HepG2 (cell line): ENCODE measurements at regions not wholly inside any gene's neighbourhood (a gene's known extent, or its start where the extent isn't known, plus 50 kb on each side); places are given as distances from the start of the nearest gene placed in this dataset.

Source experiments
- ATAC-seq: fragments of 200-7000 bp; cut with Tn5 transposase; 3 replicates; pipeline ENCODE4 v1.9.1; 2020; ENCODE audit warnings: mild to moderate bottlenecking, moderate library complexity
- BruUV-seq: library from RNA; stranded (reverse); fragments of 400-500 nt; replicated peaks from 2 replicates; lab custom pipeline; 2021; lab: Mats Ljungman, UMichigan
- CTCF ChIA-PET: fragments of 300-600 bp; formaldehyde crosslinking; extraction: SDS; loops from one replicate; lab custom pipeline; 2021; ENCODE audit warnings: low total read pairs, inconsistent platforms, low intra/inter-chr PET ratio; lab: Yijun Ruan, JAX
- POLR2A ChIA-PET: fragments of 350-600 bp; sonication (Branson Sonifier 250); formaldehyde crosslinking; loops from one replicate; lab custom pipeline; 2020; ENCODE audit warnings: antibody characterized with exemption, inconsistent platforms; lab: Yijun Ruan, JAX
- DNase-seq: peaks from one replicate; pipeline ENCODE4 v3.0.0-alpha.2; 2015; ENCODE audit warnings: low spot score
- FAIRE-seq: peaks from 3 replicates; lab custom pipeline; 2011; peaks lifted over from hg19 to GRCh38; lab: Jason Lieb, UNC
- H2AFZ ChIP-seq: one replicate; pipeline ENCODE4 v1.6.1; 2011; ENCODE audit warnings: low read length, inconsistent platforms
- H3K27ac ChIP-seq: fragments of 300-600 bp; 3 replicates; pipeline ENCODE4 v1.8.0; 2011; ENCODE audit warnings: mixed run types, mild to moderate bottlenecking, mixed read lengths, low read length, inconsistent platforms; ENCODE audit not compliant: insufficient read depth; ENCODE audit errors: extremely low read length
- H3K27me3 ChIP-seq, 2 experiments: fragments of 200-600 bp in 1 of 2; 2 replicates in 1 of 2; 3 replicates in 1 of 2; pipeline versions ENCODE4 v1.6.0 to v1.8.0; 2011; ENCODE audit warnings: low read length in 2 of 2, mild to moderate bottlenecking in 2 of 2, moderate library complexity in 2 of 2, inconsistent platforms in 1 of 2; ENCODE audit not compliant: insufficient read depth in 2 of 2, control insufficient read depth in 1 of 2
- H3K36me3 ChIP-seq, 2 experiments: fragments of 200-600 bp in 1 of 2; replicated peaks in 1 of 2; 2 replicates in 1 of 2; 3 replicates in 1 of 2; pipeline versions ENCODE4 v1.5.1 to v1.8.0; 2011; ENCODE audit warnings: low read length in 2 of 2, inconsistent platforms in 1 of 2; ENCODE audit not compliant: insufficient read depth in 2 of 2, control insufficient read depth in 1 of 2
- H3K4me1 ChIP-seq: 2 replicates; pipeline ENCODE4 v1.5.1; 2012; ENCODE audit warnings: low read length, inconsistent platforms; ENCODE audit not compliant: insufficient read depth
- H3K4me2 ChIP-seq: 2 replicates; pipeline ENCODE4 v1.6.0; 2011; ENCODE audit warnings: low read depth, low read length, inconsistent platforms
- H3K4me3 ChIP-seq, 3 experiments: fragments of 200-600 bp in 1 of 3; sonication (generic), shearing (Covaris generic) in 1 of 3; replicated peaks in 1 of 3; 2 replicates each; pipeline ENCODE4 v1.5.1; 2011 to 2016; ENCODE audit warnings: low read length in 3 of 3, inconsistent platforms in 2 of 3, low read depth in 2 of 3, mild to moderate bottlenecking in 2 of 3, control low read depth in 1 of 3, mixed read lengths in 1 of 3; ENCODE audit not compliant: insufficient read depth in 1 of 3
- H3K79me2 ChIP-seq: one replicate; pipeline ENCODE4 v1.6.1; 2011; ENCODE audit warnings: low read length, inconsistent platforms; ENCODE audit not compliant: insufficient read depth
- H3K9ac ChIP-seq: 2 replicates; pipeline ENCODE4 v1.6.0; 2011; ENCODE audit warnings: mild to moderate bottlenecking, low read depth, low read length, inconsistent platforms; ENCODE audit not compliant: insufficient read depth
- H3K9me3 ChIP-seq: 2 replicates; pipeline ENCODE4 v1.5.1; 2012; ENCODE audit warnings: mild to moderate bottlenecking, low read length
- H4K20me1 ChIP-seq: 2 replicates; pipeline ENCODE4 v1.6.0; 2011; ENCODE audit warnings: inconsistent platforms, mild to moderate bottlenecking, low read length, moderate library complexity; ENCODE audit not compliant: insufficient read depth
- BRF2 ChIP-seq: sonication (generic); formaldehyde crosslinking; IDR thresholded peaks from 2 replicates; pipeline ENCODE4 v1.8.1; 2022; ENCODE audit warnings: mild to moderate bottlenecking, missing genetic modification reagents
- CCDC6 ChIP-seq: sonication (generic); formaldehyde crosslinking; IDR thresholded peaks from 2 replicates; pipeline ENCODE4 v1.8.1; 2022; ENCODE audit warnings: mild to moderate bottlenecking, missing genetic modification reagents, moderate library complexity
- ERF ChIP-seq: IDR thresholded peaks from 2 replicates; pipeline ENCODE4 v1.6.1; 2018; ENCODE audit warnings: missing biosample characterization, missing genetic modification reagents
- GABPB1 ChIP-seq: IDR thresholded peaks from 2 replicates; pipeline ENCODE4 v1.6.1; 2016; ENCODE audit warnings: mild to moderate bottlenecking, missing genetic modification reagents, moderate library complexity, missing compliant biosample characterization
- NFE2L1 ChIP-seq: sonication (generic); formaldehyde crosslinking; IDR thresholded peaks from 2 replicates; pipeline ENCODE4 v1.4.0; 2020; ENCODE audit warnings: missing genetic modification reagents, mild to moderate bottlenecking, borderline replicate concordance
- PLRG1 ChIP-seq: fragments of 450-650 bp; conservative IDR thresholded peaks from 2 replicates; pipeline ENCODE4 v1.6.1; 2016
- SNAPC4 ChIP-seq: sonication (generic); formaldehyde crosslinking; IDR thresholded peaks from 2 replicates; pipeline ENCODE4 v1.4.0; 2020; ENCODE audit warnings: mild to moderate bottlenecking, missing genetic modification reagents
- SPEN ChIP-seq: sonication (generic); formaldehyde crosslinking; IDR thresholded peaks from 2 replicates; pipeline ENCODE4 v1.5.1; 2020; ENCODE audit warnings: low read depth, mild to moderate bottlenecking, missing genetic modification reagents
- SRSF1 ChIP-seq: fragments of 200-400 bp; formaldehyde crosslinking; optimal IDR thresholded peaks from 2 replicates; pipeline ENCODE3; 2017; ENCODE audit warnings: mild to moderate bottlenecking, low read depth, low read length, moderate library complexity
- TOPORS ChIP-seq: sonication (generic); formaldehyde crosslinking; IDR thresholded peaks from 2 replicates; pipeline ENCODE4 v1.8.0; 2023; ENCODE audit warnings: mild to moderate bottlenecking, missing genetic modification reagents
- ZKSCAN1 ChIP-seq: fragments of 150-350 bp; IDR thresholded peaks from 2 replicates; pipeline ENCODE4 v1.6.1; 2014; ENCODE audit warnings: low read length
- ZNF646 ChIP-seq: sonication (generic); formaldehyde crosslinking; IDR thresholded peaks from 2 replicates; pipeline ENCODE4 v1.9.0; 2021; ENCODE audit warnings: mild to moderate bottlenecking, missing genetic modification reagents
- ZNF652 ChIP-seq: IDR thresholded peaks from 2 replicates; pipeline ENCODE4 v1.6.1; 2016; ENCODE audit warnings: low read depth, borderline replicate concordance
- WGBS: methylation state at CpG from one replicate; pipeline ENCODE4 v1.1.6; 2017; ENCODE audit warnings: low lambda C conversion rate; 5-methylcytosine and 5-hydroxymethylcytosine counted together
- in situ Hi-C: cut with HindIII; loops from 2 replicates; pipeline ENCODE4 v1.10.0; 2017; ENCODE audit warnings: low pct_unique_long_range_greater_than_20kb; ENCODE audit not compliant: extremely low pct_ligation_motif_present
- intact Hi-C: fragments of 100-400 bp; cut with micrococcal nuclease; formaldehyde crosslinking; loops from one replicate; pipeline ENCODE4 v1.10.0; 2022; ENCODE audit not compliant: unreplicated experiment

GRCh38 chr4:123073650-123074049 is 151.3 kb upstream of the NUDT6 start:
- FAIRE-seq, result no peak
- ATAC-seq, result no peak
- POLR2A ChIA-PET, result no interaction called here

More at GRCh38 chr4:123073650-123074049, 151.3 kb upstream of the NUDT6 start:
- no peak for DNase-seq
- TF ChIP-seq ERF (CRISPR knock-in tag), result no peak
- TF ChIP-seq BRF2 (CRISPR knock-in tag), result no peak
- no peak for TF ChIP-seq SNAPC4
- TF ChIP-seq GABPB1 (CRISPR knock-in tag), result no peak
- TF ChIP-seq ZKSCAN1, result no peak
- no peak for TF ChIP-seq TOPORS (CRISPR knock-in tag)
- no peak for TF ChIP-seq SRSF1
- TF ChIP-seq ZNF646 (CRISPR knock-in tag), result no peak
- TF ChIP-seq CCDC6 (CRISPR knock-in tag), result no peak
- no peak for TF ChIP-seq NFE2L1 (CRISPR knock-in tag)
- TF ChIP-seq SPEN (CRISPR knock-in tag), result no peak
- TF ChIP-seq ZNF652 (CRISPR knock-in tag), result no peak
- no peak for TF ChIP-seq PLRG1
- Histone ChIP-seq H2AFZ (no peak overlapping the region), H3K79me2 (no peaks in the 10 kb centered on the region), H3K4me3 (no peak overlapping the region), H3K36me3 (no peaks in the 10 kb centered on the region), H3K9ac (no peak overlapping the region), H3K27me3 (no peaks in the 10 kb centered on the region), H3K9me3 (no peaks in the 10 kb centered on the region), H3K4me2 (no peak overlapping the region), H3K4me1 (peaks cover 8% of the 10 kb centered on the region), H4K20me1 (no peaks in the 10 kb centered on the region), H3K27ac (no peak overlapping the region)
- BruUV-seq, result no TSS peak
- 98% methylated on average over 2 of the region's 2 CpGs for WGBS
- intact Hi-C loops, result no loop called here
- CTCF ChIA-PET, result no interaction called here
- in situ Hi-C loops, result no loop called here
